HK-2 (cell line): ENCODE measurements at regions not wholly inside any gene's neighbourhood (a gene's known extent, or its start where the extent isn't known, plus 50 kb on each side); places are given as distances from the start of the nearest gene placed in this dataset.

Experiments
- DNase-seq: peaks from one replicate; pipeline ENCODE4 v3.0.0-alpha.2; 2018; ENCODE audit not compliant: unreplicated experiment

DNA sequence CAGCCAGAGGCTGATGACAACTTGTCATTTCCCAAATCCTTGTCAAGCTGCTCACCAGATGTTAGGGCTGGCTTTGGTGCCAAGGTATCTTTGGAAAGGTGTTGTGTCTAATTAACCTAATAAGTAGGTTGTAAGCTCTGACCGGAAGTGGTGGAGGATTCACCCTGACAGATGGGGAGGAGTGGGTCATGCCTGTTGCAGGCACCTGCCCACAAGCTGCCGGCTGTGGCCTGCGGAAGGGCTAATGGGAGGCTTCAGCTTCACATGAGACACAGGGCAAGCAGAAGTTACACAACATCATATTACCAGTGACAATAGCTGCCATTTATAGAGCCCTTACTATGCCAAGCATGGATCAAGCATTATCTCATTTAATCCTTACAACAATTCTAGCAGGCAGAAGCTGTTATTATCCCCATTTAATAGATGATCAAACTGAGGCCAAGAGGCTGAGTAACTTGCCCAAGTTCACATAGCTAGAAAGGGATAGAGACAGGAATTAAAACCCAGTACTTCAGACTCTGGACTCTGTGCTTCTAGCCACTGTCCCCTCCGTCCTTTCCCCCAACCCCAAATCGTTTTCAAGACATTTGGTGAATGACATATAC lies 63.1 kb upstream of the DUSP5 start:
- no peak for DNase-seq

DNA sequence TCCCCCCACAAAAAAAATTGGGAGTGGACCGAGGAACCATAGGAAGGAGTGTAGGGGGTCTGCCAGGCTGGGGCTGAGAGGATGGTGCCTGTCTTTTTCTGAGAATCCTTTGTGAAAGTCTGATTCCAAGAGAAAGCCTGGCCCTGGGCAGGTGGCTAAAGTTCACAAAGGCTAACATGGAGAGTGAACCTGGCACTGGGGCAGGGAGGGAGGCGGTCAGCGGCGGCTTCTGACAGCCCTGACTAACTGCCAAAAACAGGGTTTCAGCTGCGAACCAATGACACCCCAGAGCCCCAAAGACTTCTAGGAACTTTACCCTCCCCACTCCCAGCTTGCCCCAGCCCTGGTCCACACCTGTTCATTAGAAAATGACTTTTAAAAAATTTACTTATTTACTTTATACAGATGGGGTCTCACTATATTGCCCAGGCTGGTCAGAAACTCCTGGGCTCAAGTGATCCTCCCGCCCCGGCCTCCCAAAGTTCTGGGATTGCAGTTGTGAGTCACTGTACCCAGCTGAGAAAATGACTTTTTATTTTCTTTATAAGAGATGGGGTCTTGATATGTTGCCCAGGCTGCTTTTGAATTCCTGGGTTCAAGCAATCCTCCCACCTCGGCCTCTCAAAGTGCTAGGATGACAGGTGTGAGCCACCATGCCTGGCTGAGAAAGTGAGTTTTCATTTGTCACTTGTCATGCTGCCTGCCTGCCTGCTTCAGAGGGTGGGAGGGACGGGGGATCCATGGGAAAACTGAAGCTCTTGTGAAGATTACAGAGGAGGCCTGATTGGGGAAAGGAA lies 61.0 kb upstream of the DUSP5 start:
- DNase-seq = no peak

DNA sequence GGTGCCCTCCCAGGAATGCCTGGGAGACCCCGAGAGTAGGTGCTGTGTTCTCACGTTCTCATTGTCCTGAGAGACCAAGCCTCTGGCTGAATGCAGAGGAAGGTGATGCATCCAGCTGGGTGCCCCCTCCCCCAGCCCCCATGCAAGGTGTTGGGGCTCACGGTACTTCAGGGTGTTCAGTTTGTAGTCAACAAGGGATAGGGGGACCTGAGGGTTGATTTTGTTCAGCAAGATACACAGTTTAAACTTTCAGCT lies 60.4 kb upstream of the DUSP5 start:
- no peak for DNase-seq

DNA sequence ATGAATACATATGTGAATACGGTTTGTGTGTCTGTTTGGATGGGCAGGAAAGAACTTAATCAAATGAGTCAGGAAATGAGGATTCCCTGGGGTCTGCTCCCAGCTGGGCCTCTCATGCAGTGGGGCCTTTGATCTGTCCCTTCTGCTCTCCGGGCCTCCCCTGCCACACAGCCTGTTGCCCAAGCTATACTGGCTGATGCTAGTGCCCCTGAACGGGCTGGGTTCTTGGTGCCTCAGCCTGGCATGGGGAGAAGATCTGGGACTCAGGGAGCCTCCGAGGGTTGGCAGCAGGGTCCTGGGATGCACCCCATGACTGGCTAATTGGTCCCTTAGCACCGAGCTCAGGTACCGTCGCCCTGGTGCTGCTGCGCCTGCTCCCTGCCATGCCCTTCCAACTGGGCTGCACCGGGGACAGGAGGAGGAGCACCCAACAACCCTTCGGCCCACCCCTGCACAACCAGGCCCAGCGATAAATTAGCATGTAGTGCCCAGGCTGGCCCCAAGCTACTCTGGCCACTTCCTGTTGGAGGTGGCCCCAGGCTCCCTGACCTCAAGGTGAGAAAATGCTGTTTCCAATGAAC lies 59.9 kb upstream of the DUSP5 start:
- no peak for DNase-seq

DNA sequence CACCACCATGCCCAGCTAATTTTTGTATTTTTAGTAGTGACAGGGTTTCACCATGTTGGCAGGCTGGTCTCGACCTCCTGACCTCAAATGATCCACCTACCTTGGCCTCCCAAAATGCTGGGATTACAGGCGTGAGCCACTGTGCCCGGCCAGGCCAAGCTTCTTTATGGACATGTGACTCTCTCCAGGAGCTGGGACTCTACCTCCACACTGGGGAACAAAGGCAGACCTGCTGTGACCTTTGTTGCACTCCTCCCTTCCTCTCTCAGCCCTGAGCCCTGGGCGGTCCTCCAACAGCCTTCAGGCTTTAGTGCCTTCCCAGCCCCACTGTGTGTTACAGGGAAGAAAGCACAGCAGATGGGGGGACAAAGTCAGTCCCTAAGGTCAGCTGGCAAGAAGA lies 55.0 kb upstream of the DUSP5 start:
- DNase-seq = no peak

DNA sequence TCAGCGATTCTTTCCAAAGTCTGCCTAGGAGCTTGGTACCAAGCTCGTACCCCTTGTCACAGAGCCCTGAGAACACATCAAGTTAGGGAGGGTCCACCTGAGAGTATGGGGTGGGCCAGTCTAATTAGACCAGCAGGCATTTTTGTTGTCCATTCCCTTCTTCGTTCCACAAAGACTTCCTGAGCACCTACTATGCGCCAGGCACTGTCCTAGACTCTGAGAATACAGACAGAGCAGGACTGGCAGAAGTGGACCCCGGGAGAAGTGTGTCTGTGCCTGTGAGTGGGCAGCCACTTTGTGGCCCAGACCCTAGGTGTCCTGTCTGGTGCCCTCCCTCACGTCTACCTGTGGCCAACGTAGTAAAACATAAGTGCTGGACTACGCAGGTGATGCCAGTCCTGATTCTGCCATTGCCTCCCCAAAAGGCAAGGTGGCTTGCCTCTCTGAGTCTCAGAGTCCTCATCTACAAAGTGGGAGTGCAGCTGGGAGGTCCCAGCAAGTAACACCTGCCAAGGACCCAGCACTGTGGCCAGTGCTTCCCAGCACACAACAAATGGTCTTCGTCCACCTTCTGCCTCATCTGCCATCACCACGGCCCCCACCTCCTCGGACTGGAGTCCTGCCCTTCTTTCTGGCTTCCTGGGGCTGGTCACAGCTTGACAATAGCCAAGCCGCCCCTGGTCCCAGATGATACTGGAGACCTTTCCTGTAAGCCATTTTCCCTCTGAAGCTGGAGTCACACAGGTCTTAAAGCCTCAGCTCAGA lies 54.3 kb upstream of the DUSP5 start:
- DNase-seq = no peak

DNA sequence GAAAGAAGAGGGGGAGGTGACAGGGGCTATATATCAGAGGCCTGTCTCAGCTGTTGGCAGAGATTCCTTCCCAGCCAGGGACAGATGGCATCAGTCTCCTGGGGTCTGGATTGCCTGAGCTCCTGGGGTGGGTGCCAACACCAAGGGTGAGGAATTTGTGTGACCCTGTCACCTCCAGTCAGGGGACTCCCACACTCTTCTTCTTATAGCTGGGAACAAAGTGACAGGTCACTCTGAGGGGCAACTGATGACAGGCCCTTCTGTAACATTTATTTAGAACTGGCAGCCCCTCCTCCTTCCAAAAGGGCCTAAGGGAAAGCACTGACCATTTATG lies 53.7 kb upstream of the DUSP5 start:
- no peak for DNase-seq

DNA sequence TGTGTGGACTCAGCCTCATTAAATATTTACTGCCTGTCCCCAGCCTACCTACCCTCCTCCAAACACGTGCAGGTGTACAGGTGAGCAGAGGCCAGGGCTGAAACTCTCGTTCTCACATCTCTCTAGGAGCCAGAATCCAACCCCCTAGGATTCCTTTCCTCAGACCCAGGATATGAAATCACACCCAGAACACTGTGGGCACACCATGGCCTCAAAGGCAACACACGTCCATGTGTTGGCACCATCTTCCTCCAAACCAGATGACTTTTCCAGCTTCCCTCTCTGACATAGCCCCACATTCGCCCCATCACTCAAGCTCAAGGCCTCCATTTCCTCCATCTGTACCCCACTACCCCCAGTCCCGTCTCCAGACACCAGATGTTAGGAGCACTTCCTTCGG lies 51.8 kb upstream of the DUSP5 start:
- no peak for DNase-seq

DNA sequence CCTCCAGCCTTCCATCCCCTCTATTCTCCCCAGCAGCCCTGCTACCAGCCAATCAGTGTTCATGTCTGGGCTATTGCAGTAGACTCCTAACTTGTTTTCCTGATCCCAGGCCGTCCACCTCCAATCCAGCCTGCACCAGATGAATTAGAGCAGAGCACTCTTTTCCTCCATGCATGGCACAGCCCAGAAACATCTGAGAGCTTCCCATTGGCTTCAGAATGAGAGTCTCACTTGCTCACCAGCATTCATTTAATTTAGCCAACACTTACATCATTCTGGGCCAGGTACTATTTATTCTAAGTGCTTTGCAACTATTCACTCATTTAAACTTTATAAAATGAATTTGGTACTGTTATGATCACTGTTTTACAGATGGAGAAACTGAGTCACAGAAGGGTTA lies 51.4 kb upstream of the DUSP5 start:
- no peak for DNase-seq

DNA sequence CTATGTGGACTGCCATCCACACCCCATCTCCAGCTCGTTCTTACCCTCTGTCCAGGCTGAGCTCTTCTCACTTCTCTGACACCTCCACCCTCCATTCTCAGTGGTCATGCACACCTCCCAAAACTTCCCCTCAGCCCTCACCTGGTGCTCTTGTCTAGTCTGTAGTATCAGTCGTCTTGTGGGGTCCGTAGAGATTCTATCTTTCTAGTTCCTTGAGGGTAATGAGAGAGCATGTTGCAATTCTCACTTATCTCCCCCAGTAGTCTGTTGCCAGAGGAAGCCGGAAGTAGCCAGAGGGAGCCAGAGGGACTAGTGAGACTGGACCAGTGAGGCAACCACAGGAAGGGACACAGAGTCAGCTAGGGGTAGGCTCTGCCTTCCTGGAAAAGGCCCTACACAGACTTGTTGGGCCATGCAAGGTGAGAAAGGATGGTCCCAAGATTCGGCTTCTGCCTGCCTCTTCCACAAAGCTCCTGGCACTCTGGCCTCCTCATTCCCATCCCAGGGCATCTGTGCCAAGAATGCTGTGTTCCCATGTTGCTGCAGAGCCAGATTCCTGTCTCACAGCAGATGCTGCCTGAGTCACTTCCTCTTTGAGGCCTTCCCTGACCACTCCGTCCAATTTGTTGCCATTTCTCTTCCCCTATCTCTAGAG lies 50.6 kb upstream of the DUSP5 start:
- DNase-seq = peak; percentile 50

DNA sequence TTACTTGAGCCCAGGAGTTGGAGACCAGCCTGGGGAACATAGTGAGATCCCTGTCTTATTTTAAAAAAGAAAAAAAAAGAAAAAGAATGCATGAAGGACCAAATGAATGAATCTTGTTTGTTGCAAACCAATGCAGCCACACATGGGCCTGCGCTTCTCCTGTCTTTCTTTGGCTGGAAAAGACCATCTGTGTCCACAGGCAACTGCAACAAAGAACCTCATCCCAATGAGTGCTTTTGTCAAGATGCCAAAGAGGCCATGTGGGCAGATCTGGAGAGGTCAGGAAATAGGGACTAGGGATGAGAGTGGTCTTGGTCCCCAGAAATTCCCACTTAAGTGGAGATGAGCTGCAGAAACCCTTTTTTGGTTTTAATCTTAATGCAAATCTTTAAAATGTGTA lies 49.8 kb upstream of the DUSP5 start:
- DNase-seq = no peak
